Suprapubic skin (tissue), 3 donors: ENCODE measurements at regions not wholly inside any gene's neighbourhood (a gene's known extent, or its start where the extent isn't known, plus 50 kb on each side); places are given as distances from the start of the nearest gene placed in this dataset.

Source experiments
- CTCF ChIP-seq, 2 donors: fragments of 200-600 bp in 1 of 2; fragments of 450-650 bp in 1 of 2; sonication (generic) in 1 of 2; IDR thresholded peaks; one replicate each; pipeline ENCODE4 v1.5.1; 2016 to 2019; ENCODE audit warnings: antibody characterized with exemption in 2 of 2, mild to moderate bottlenecking in 1 of 2, moderate library complexity in 1 of 2
- POLR2AphosphoS5 ChIP-seq, 3 donors: sonication (generic); formaldehyde crosslinking; IDR thresholded peaks; one replicate each; pipeline ENCODE4 v1.6.1; 2017; ENCODE audit warnings: antibody characterized with exemption in 3 of 3

GRCh38 chr1:221344693-221345092 lies 397.2 kb downstream of the DUSP10 start:
- TF ChIP-seq CTCF (IDR thresholded peaks at IDR 0.05) (no peak), POLR2AphosphoS5 (IDR thresholded peaks at IDR 0.05) (no peak)
